ENCODE measurements at regions not wholly inside any gene's neighbourhood (a gene's known extent, or its start where the extent isn't known, plus 50 kb on each side); places are given as distances from the start of the nearest gene placed in this dataset.
A peak's percentile ranks its signal among the peaks of the same experiment; 100 is the strongest.

GRCh38 chr12:74885775-74886174, 323.9 kb downstream of the KCNC2 start:
- Histone ChIP-seq H3K4me3 (no peak overlapping the region), H3K27me3 (no peaks in the 10 kb centered on the region), H3K36me3 (ENCODE audit: low read depth, missing control alignments) (no peaks in the 10 kb centered on the region), H3K4me1 (no peaks in the 10 kb centered on the region), H3K9me3 (no peaks in the 10 kb centered on the region), H3K27ac (no peak overlapping the region)
- WGBS, 2 donors: 50 to 98% methylated on average over 2 of the region's 2 CpGs
- DNase-seq: no peak
- TF ChIP-seq, protein P1, sequence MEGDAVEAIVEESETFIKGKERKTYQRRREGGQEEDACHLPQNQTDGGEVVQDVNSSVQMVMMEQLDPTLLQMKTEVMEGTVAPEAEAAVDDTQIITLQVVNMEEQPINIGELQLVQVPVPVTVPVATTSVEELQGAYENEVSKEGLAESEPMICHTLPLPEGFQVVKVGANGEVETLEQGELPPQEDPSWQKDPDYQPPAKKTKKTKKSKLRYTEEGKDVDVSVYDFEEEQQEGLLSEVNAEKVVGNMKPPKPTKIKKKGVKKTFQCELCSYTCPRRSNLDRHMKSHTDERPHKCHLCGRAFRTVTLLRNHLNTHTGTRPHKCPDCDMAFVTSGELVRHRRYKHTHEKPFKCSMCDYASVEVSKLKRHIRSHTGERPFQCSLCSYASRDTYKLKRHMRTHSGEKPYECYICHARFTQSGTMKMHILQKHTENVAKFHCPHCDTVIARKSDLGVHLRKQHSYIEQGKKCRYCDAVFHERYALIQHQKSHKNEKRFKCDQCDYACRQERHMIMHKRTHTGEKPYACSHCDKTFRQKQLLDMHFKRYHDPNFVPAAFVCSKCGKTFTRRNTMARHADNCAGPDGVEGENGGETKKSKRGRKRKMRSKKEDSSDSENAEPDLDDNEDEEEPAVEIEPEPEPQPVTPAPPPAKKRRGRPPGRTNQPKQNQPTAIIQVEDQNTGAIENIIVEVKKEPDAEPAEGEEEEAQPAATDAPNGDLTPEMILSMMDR (IDR thresholded peaks at IDR 0.05): no peak
- no peak for TF ChIP-seq POLR2A (IDR thresholded peaks at IDR 0.05)
- intact Hi-C loops (cut with DNase I; ENCODE audit: low total_unique reads): no loop called here

DNA sequence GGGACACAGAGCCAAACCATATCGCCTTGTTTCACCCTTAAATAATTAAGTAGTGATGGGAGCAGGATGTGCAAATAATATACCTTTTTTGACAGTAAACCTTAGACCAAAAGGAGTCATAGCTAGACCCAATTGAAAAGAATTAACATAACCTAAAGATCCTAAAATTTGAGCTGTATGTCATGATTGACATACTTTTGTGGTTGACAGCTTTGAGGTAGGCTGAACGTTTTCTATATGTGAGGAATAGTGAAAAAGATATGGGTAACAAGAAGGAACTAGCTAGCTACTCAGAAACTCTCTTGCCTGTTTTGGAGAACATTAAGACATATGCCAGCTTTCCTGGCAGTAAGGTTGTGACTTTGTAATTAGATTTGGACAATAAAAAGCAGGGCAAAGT, 320.6 kb downstream of the KCNC2 start:
- H3K4me1 ChIP-seq: no peaks in the 10 kb centered on the region
- H3K4me3 ChIP-seq: no peak overlapping the region
- H3K27me3 ChIP-seq: no peaks in the 10 kb centered on the region
- intact Hi-C loops (cut with DNase I; ENCODE audit: low total_unique reads): no loop called here
- no peak for DNase-seq
- TF ChIP-seq POLR2A (IDR thresholded peaks at IDR 0.05): no peak
- TF ChIP-seq, protein P1 (IDR thresholded peaks at IDR 0.05): no peak
- 78 to 91% methylated on average over 2 of the region's 2 CpGs for WGBS, 2 donors
- H3K9me3 ChIP-seq: no peaks in the 10 kb centered on the region
- no peak overlapping the region for H3K27ac ChIP-seq
- H3K36me3 ChIP-seq (ENCODE audit: low read depth, missing control alignments): no peaks in the 10 kb centered on the region

DNA sequence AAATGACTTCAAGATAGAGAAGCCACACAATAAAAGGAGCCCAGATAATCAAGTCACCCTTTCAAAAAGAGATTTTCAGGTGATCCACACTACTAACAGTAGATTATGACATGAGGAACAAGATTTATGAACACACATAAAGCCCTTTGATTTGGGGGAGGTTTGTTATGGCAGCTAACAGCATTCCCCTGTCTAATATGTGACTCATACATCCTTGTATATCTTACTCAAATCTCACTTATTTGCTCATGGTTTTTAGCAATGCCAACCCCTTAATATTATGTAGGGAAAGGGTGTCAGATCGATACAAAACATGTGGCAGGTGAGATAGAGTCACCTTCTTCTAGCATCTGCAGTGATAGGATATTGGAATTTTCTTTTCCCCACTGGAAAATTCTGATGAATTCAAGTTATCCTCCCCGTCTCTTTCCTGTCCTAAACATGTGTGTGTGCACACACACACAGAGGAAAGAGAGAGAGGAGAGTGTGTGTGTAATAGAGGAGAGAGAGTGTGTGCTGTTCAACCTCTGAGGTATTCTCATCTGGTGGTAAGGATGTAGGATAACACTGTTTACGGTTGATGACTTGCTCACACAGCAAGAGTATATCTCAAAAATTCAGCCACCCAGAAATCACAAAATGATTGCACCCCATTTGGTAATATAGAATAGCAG, 319.9 kb downstream of the KCNC2 start:
- Histone ChIP-seq H3K27ac (no peak overlapping the region), H3K27me3 (no peaks in the 10 kb centered on the region), H3K36me3 (ENCODE audit: low read depth, missing control alignments) (no peaks in the 10 kb centered on the region), H3K4me1 (no peaks in the 10 kb centered on the region), H3K4me3 (no peak overlapping the region), H3K9me3 (no peaks in the 10 kb centered on the region)
- WGBS, 2 donors: 61 to 68% methylated on average over 3 of the region's 3 CpGs
- DNase-seq: no peak
- no peak for TF ChIP-seq POLR2A (IDR thresholded peaks at IDR 0.05)
- TF ChIP-seq, protein P1 (IDR thresholded peaks at IDR 0.05): no peak
- intact Hi-C loops (cut with DNase I; ENCODE audit: low total_unique reads): no loop called here

DNA sequence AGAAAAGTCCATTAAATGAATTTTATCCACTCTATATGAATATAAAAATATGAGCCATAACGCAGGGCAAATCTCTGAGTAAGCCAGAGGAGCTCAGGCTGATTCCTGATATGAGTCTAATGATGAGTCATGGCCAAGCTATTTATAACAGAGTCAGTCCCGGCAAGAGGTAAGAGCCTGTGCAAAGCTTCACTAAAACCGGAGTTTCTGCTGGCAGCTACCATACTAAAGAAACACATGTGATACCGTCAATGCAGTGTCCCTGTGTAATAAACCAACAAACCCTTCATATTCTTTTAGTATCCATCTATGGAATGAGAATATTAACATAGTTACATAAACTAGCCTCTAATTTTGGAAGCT, 319.4 kb downstream of the KCNC2 start:
- intact Hi-C loops (cut with DNase I; ENCODE audit: low total_unique reads): no loop called here
- no peaks in the 10 kb centered on the region for H3K4me1 ChIP-seq
- H3K27ac ChIP-seq: no peak overlapping the region
- peak; percentile 15 for DNase-seq
- no peaks in the 10 kb centered on the region for H3K36me3 ChIP-seq (ENCODE audit: low read depth, missing control alignments)
- WGBS, 2 donors: 19% methylated on average over 4 of the region's 4 CpGs
- no peak for TF ChIP-seq POLR2A (IDR thresholded peaks at IDR 0.05)
- TF ChIP-seq, protein P1 (IDR thresholded peaks at IDR 0.05): no peak
- no peaks in the 10 kb centered on the region for H3K9me3 ChIP-seq
- no peaks in the 10 kb centered on the region for H3K27me3 ChIP-seq
- no peak overlapping the region for H3K4me3 ChIP-seq

- H3K4me1 ChIP-seq: no peaks in the 10 kb centered on the region
- 76 to 78% methylated on average over 1 of the region's 1 CpG for WGBS, 2 donors
- no peaks in the 10 kb centered on the region for H3K9me3 ChIP-seq
- H3K36me3 ChIP-seq (ENCODE audit: low read depth, missing control alignments): no peaks in the 10 kb centered on the region
- no peak overlapping the region for H3K4me3 ChIP-seq
- H3K27ac ChIP-seq: no peak overlapping the region
- no peak for DNase-seq
- intact Hi-C loops (cut with DNase I; ENCODE audit: low total_unique reads): no loop called here
- TF ChIP-seq, protein P1 (IDR thresholded peaks at IDR 0.05): no peak
- no peak for TF ChIP-seq POLR2A (IDR thresholded peaks at IDR 0.05)
- H3K27me3 ChIP-seq: no peaks in the 10 kb centered on the region
Observed at GRCh38 chr12:74891083-74891668, 318.5 kb downstream of the KCNC2 start.

Data from testis (tissue), 2 donors.